SK-N-SH treated with all-trans-retinoic acid at 6 μM for 48 hours (cell line): ENCODE measurements at regions not wholly inside any gene's neighbourhood (a gene's known extent, or its start where the extent isn't known, plus 50 kb on each side); places are given as distances from the start of the nearest gene placed in this dataset.

ENCODE experiments used
- ATAC-seq: fragments of 200-7000 bp; cut with Tn5 transposase; 3 replicates; pipeline ENCODE4 v1.9.1; 2020; ENCODE audit warnings: mild to moderate bottlenecking, moderate library complexity
- ARNTL ChIP-seq: fragments of 450-650 bp; formaldehyde crosslinking; IDR thresholded peaks from 2 replicates; pipeline ENCODE4 v1.5.0; 2020; ENCODE audit warnings: low read depth, mild to moderate bottlenecking, moderate library complexity, borderline replicate concordance
- BACH2 ChIP-seq: fragments of 250-450 bp; sonication (Bioruptor Pico); IDR thresholded peaks from 2 replicates; pipeline ENCODE4 v1.9.0; 2021; ENCODE audit warnings: mild to moderate bottlenecking, borderline replicate concordance
- CSDC2 ChIP-seq: fragments of 250-450 bp; sonication (Bioruptor Pico); IDR thresholded peaks from 2 replicates; pipeline ENCODE4 v1.5.0; 2020; ENCODE audit warnings: mild to moderate bottlenecking, moderate library complexity
- CSRNP3 ChIP-seq: fragments of 250-450 bp; sonication (Bioruptor Pico); IDR thresholded peaks from 2 replicates; pipeline ENCODE4 v1.5.1; 2021; ENCODE audit warnings: mild to moderate bottlenecking, moderate library complexity
- ESRRG ChIP-seq: fragments of 250-450 bp; sonication (Bioruptor Pico); IDR thresholded peaks from 2 replicates; pipeline ENCODE4 v1.6.1; 2021; ENCODE audit warnings: mild to moderate bottlenecking
- GLIS3 ChIP-seq: fragments of 250-450 bp; sonication (Bioruptor Pico); IDR thresholded peaks from 2 replicates; pipeline ENCODE4 v1.5.0; 2020; ENCODE audit warnings: mild to moderate bottlenecking, moderate library complexity
- ISL1 ChIP-seq: fragments of 250-450 bp; sonication (Bioruptor Pico); IDR thresholded peaks from 2 replicates; pipeline ENCODE4 v2.1.2; 2022; ENCODE audit warnings: mild to moderate bottlenecking, moderate library complexity
- OSR1 ChIP-seq: fragments of 250-450 bp; sonication (Bioruptor Pico); IDR thresholded peaks from 2 replicates; pipeline ENCODE4 v1.8.0; 2022; ENCODE audit warnings: moderate library complexity, mild to moderate bottlenecking, inconsistent platforms
- PATZ1 ChIP-seq: fragments of 250-450 bp; sonication (Bioruptor Pico); IDR thresholded peaks from 2 replicates; pipeline ENCODE4 v1.8.0; 2020; ENCODE audit warnings: mild to moderate bottlenecking, moderate library complexity, borderline replicate concordance
- PPARA ChIP-seq: fragments of 250-450 bp; sonication (Bioruptor Pico); IDR thresholded peaks from 2 replicates; pipeline ENCODE4 v1.5.0; 2020; ENCODE audit warnings: mild to moderate bottlenecking, borderline replicate concordance
- RARB ChIP-seq: fragments of 250-450 bp; sonication (Bioruptor Pico); IDR thresholded peaks from 2 replicates; pipeline ENCODE4 v1.8.0; 2021; ENCODE audit warnings: mild to moderate bottlenecking, moderate library complexity
- SNAI2 ChIP-seq: fragments of 250-450 bp; sonication (Bioruptor Pico); IDR thresholded peaks from 2 replicates; pipeline ENCODE4 v1.5.0; 2020; ENCODE audit warnings: mild to moderate bottlenecking, moderate library complexity
- TOX ChIP-seq: fragments of 250-450 bp; sonication (Bioruptor Pico); IDR thresholded peaks from 2 replicates; pipeline ENCODE4 v1.8.0; 2021; ENCODE audit warnings: mild to moderate bottlenecking, moderate library complexity, borderline replicate concordance
- ZC3H10 ChIP-seq: fragments of 250-450 bp; sonication (Bioruptor Pico); IDR thresholded peaks from 2 replicates; pipeline ENCODE4 v1.5.1; 2021; ENCODE audit warnings: mild to moderate bottlenecking, moderate library complexity
- ZFP3 ChIP-seq: fragments of 250-450 bp; sonication (Bioruptor Pico); IDR thresholded peaks from 2 replicates; pipeline ENCODE4 v1.5.0; 2020; ENCODE audit warnings: mild to moderate bottlenecking, moderate library complexity
- ZFP30 ChIP-seq: fragments of 450-650 bp; formaldehyde crosslinking; IDR thresholded peaks from 2 replicates; pipeline ENCODE4 v1.5.0; 2022; ENCODE audit warnings: mild to moderate bottlenecking, moderate library complexity
- ZNF565 ChIP-seq: fragments of 450-650 bp; formaldehyde crosslinking; conservative IDR thresholded peaks from 2 replicates; pipeline ENCODE4 v1.5.0; 2020; ENCODE audit warnings: low read depth, mild to moderate bottlenecking, moderate library complexity
- ZNF8 ChIP-seq: fragments of 450-650 bp; formaldehyde crosslinking; IDR thresholded peaks from 2 replicates; pipeline ENCODE4 v1.5.0; 2020; ENCODE audit warnings: mild to moderate bottlenecking, moderate library complexity
- TF ChIP-seq, protein P1 (sequence below): fragments of 250-450 bp; sonication (Bioruptor Pico); IDR thresholded peaks from 2 replicates; pipeline ENCODE4 v1.8.0; 2021; ENCODE audit warnings: low read depth, mild to moderate bottlenecking, moderate library complexity, borderline replicate concordance
- TF ChIP-seq, protein P2 (sequence below): fragments of 250-450 bp; sonication (Bioruptor Pico); IDR thresholded peaks from 2 replicates; pipeline ENCODE4 v1.5.1; 2020; ENCODE audit warnings: low read depth, mild to moderate bottlenecking, moderate library complexity

DNA sequence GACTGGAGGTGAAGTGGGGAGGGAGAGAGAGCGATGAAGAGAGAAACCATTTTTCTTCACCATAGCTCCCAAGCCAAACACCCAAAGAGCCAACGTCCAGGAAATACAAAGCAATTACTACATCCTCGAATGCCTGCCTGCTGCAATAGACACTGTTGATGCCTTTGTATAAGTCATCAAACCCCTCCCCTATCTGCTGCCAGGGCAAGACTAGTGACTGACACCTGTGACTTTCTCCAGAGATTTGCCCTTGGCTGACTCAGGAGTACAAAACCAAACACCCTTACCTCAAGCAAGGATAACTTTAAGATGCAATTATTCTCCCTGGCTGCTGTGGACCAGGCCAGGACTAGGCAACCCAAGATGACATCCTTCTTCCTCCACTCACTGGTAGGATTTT, 81.8 kb upstream of the RASA1 start:
- TF ChIP-seq ESRRG, result no peak
- TF ChIP-seq ZNF8 (CRISPR knock-in tag), result no peak
- no peak for TF ChIP-seq ISL1 (CRISPR knock-in tag)
- no peak for TF ChIP-seq PPARA (CRISPR knock-in tag)
- no peak for TF ChIP-seq ARNTL
- TF ChIP-seq CSRNP3 (CRISPR knock-in tag), result no peak
- TF ChIP-seq, protein P1, sequence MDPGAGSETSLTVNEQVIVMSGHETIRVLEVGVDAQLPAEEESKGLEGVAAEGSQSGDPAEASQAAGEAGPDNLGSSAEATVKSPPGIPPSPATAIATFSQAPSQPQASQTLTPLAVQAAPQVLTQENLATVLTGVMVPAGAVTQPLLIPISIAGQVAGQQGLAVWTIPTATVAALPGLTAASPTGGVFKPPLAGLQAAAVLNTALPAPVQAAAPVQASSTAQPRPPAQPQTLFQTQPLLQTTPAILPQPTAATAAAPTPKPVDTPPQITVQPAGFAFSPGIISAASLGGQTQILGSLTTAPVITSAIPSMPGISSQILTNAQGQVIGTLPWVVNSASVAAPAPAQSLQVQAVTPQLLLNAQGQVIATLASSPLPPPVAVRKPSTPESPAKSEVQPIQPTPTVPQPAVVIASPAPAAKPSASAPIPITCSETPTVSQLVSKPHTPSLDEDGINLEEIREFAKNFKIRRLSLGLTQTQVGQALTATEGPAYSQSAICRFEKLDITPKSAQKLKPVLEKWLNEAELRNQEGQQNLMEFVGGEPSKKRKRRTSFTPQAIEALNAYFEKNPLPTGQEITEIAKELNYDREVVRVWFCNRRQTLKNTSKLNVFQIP (CRISPR knock-in tag), result no peak
- TF ChIP-seq TOX (CRISPR knock-in tag), result no peak
- no peak for TF ChIP-seq ZFP3
- no peak for ATAC-seq

GRCh38 chr5:87188391-87188790, 79.3 kb upstream of the RASA1 start:
- no peak for TF ChIP-seq CSRNP3 (CRISPR knock-in tag)
- peak; percentile 19; the same call in 2 of the 3 replicates for ATAC-seq

GRCh38 chr5:87190041-87190440, 77.6 kb upstream of the RASA1 start:
- no peak for ATAC-seq
- TF ChIP-seq BACH2 (no peak), ZFP30 (CRISPR knock-in tag) (no peak), ZFP3 (no peak), CSRNP3 (CRISPR knock-in tag) (no peak)
- TF ChIP-seq, protein P1 (CRISPR knock-in tag), result no peak
- TF ChIP-seq, all 23 proteins: peak for 0

GRCh38 chr5:87190687-87191086, 77.0 kb upstream of the RASA1 start:
- no peak for ATAC-seq
- TF ChIP-seq PPARA (CRISPR knock-in tag) (no peak), ZNF8 (CRISPR knock-in tag) (no peak), SNAI2 (CRISPR knock-in tag) (no peak), ZNF565 (CRISPR knock-in tag) (no peak), ZFP3 (no peak), ISL1 (CRISPR knock-in tag) (no peak), GLIS3 (CRISPR knock-in tag) (no peak), PATZ1 (CRISPR knock-in tag) (no peak), RARB (no peak), ZC3H10 (CRISPR knock-in tag) (no peak), ESRRG (no peak), CSRNP3 (CRISPR knock-in tag) (no peak), CSDC2 (CRISPR knock-in tag) (no peak), OSR1 (no peak), TOX (CRISPR knock-in tag) (no peak), ARNTL (no peak), ZFP30 (CRISPR knock-in tag) (no peak)
- TF ChIP-seq, protein P1 (CRISPR knock-in tag), result no peak
- TF ChIP-seq, protein P2, sequence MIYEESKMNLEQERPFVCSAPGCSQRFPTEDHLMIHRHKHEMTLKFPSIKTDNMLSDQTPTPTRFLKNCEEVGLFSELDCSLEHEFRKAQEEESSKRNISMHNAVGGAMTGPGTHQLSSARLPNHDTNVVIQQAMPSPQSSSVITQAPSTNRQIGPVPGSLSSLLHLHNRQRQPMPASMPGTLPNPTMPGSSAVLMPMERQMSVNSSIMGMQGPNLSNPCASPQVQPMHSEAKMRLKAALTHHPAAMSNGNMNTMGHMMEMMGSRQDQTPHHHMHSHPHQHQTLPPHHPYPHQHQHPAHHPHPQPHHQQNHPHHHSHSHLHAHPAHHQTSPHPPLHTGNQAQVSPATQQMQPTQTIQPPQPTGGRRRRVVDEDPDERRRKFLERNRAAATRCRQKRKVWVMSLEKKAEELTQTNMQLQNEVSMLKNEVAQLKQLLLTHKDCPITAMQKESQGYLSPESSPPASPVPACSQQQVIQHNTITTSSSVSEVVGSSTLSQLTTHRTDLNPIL (CRISPR knock-in tag), result no peak
